Kidney capillary endothelial cell (primary cell): ENCODE measurements at regions not wholly inside any gene's neighbourhood (a gene's known extent, or its start where the extent isn't known, plus 50 kb on each side); places are given as distances from the start of the nearest gene placed in this dataset.

ENCODE experiments used
- DNase-seq: peaks from one replicate; pipeline ENCODE4 v3.0.0-alpha.2; 2018; ENCODE audit warnings: low spot score

GRCh38 chr3:139870000-139870675 lies 64.8 kb upstream of the CLSTN2 start:
- no peak for DNase-seq

- DNase-seq: no peak
Measured at GRCh38 chr3:139868773-139869172, 66.2 kb upstream of the CLSTN2 start.

GRCh38 chr3:139848660-139849059 lies 86.3 kb upstream of the CLSTN2 start:
- no peak for DNase-seq

- DNase-seq: no peak
Measured at GRCh38 chr3:139846729-139847128, 88.3 kb upstream of the CLSTN2 start.

GRCh38 chr3:139839659-139840058 lies 95.3 kb upstream of the CLSTN2 start:
- DNase-seq: no peak

GRCh38 chr3:139839014-139839413 lies 96.0 kb upstream of the CLSTN2 start:
- no peak for DNase-seq

- DNase-seq: no peak
Measured at GRCh38 chr3:139838269-139838957, 96.6 kb upstream of the CLSTN2 start.

GRCh38 chr3:139836698-139837464 lies 98.1 kb upstream of the CLSTN2 start:
- no peak for DNase-seq

- DNase-seq: no peak
Measured at GRCh38 chr3:139835830-139836683, 98.9 kb upstream of the CLSTN2 start.

- DNase-seq: no peak
Measured at GRCh38 chr3:139832998-139833397, 102.0 kb upstream of the CLSTN2 start.

GRCh38 chr3:139830817-139831216 lies 104.2 kb upstream of the CLSTN2 start:
- no peak for DNase-seq

GRCh38 chr3:139827833-139828232 lies 107.2 kb upstream of the CLSTN2 start:
- no peak for DNase-seq

- DNase-seq: no peak
Measured at GRCh38 chr3:139824864-139825263, 110.1 kb upstream of the CLSTN2 start.

GRCh38 chr3:139814646-139815045 lies 120.3 kb upstream of the CLSTN2 start:
- DNase-seq: no peak

- DNase-seq: no peak
Measured at GRCh38 chr3:139811331-139811730, 123.7 kb upstream of the CLSTN2 start.

GRCh38 chr3:139808201-139808600 lies 126.8 kb upstream of the CLSTN2 start:
- no peak for DNase-seq

GRCh38 chr3:139803294-139803693 lies 125.5 kb upstream of the NMNAT3 start:
- DNase-seq: no peak

- DNase-seq: peak; percentile 14
Measured at GRCh38 chr3:139797724-139798343, 120.1 kb upstream of the NMNAT3 start.

- DNase-seq: no peak
Measured at GRCh38 chr3:139794469-139795265, 116.9 kb upstream of the NMNAT3 start.

GRCh38 chr3:139793408-139793807 lies 115.6 kb upstream of the NMNAT3 start:
- DNase-seq: no peak

GRCh38 chr3:139780593-139780992 lies 102.8 kb upstream of the NMNAT3 start:
- DNase-seq: no peak
